ENCODE measurements at regions not wholly inside any gene's neighbourhood (a gene's known extent, or its start where the extent isn't known, plus 50 kb on each side); places are given as distances from the start of the nearest gene placed in this dataset.
"Not testable (repeated sequence)": the region's sequence is repeated elsewhere in the genome, so short reads cannot be mapped to it uniquely, and the experiment has no call there.

- no peak overlapping the region for H3K27ac Mint-ChIP-seq
- no peaks in the 10 kb centered on the region for H3K36me3 Mint-ChIP-seq
- no peak for DNase-seq
- H3K9me3 Mint-ChIP-seq, result no peaks in the 10 kb centered on the region
- no peak overlapping the region for H3K4me3 Mint-ChIP-seq
- no peaks in the 10 kb centered on the region for H3K27me3 Mint-ChIP-seq
- no peaks in the 10 kb centered on the region for H3K4me1 Mint-ChIP-seq
Observed at GRCh38 chr4:115228851-115229250, 115.4 kb upstream of the NDST4 start.

GRCh38 chr4:115222061-115222460, 108.6 kb upstream of the NDST4 start:
- no peaks in the 10 kb centered on the region for H3K36me3 Mint-ChIP-seq
- H3K4me1 Mint-ChIP-seq, result no peaks in the 10 kb centered on the region
- DNase-seq, result no peak
- no peak overlapping the region for H3K27ac Mint-ChIP-seq
- no peaks in the 10 kb centered on the region for H3K9me3 Mint-ChIP-seq
- H3K4me3 Mint-ChIP-seq, result no peak overlapping the region
- no peaks in the 10 kb centered on the region for H3K27me3 Mint-ChIP-seq

GRCh38 chr4:115219862-115220261, 106.4 kb upstream of the NDST4 start:
- Mint-ChIP-seq H3K36me3 (no peaks in the 10 kb centered on the region), H3K4me1 (no peaks in the 10 kb centered on the region), H3K27ac (no peak overlapping the region), H3K27me3 (no peaks in the 10 kb centered on the region), H3K9me3 (no peaks in the 10 kb centered on the region), H3K4me3 (no peak overlapping the region)
- no peak for DNase-seq

- no peaks in the 10 kb centered on the region for H3K4me1 Mint-ChIP-seq
- H3K27ac Mint-ChIP-seq, result no peak overlapping the region
- no peaks in the 10 kb centered on the region for H3K9me3 Mint-ChIP-seq
- no peaks in the 10 kb centered on the region for H3K36me3 Mint-ChIP-seq
- DNase-seq, result no peak
- no peak overlapping the region for H3K4me3 Mint-ChIP-seq
- no peaks in the 10 kb centered on the region for H3K27me3 Mint-ChIP-seq
Observed at GRCh38 chr4:115219315-115219860, 106.0 kb upstream of the NDST4 start.

GRCh38 chr4:115215935-115216334, 102.5 kb upstream of the NDST4 start:
- no peak for DNase-seq
- Mint-ChIP-seq H3K27me3 (no peaks in the 10 kb centered on the region), H3K4me3 (no peak overlapping the region), H3K4me1 (no peaks in the 10 kb centered on the region), H3K36me3 (no peaks in the 10 kb centered on the region), H3K27ac (no peak overlapping the region), H3K9me3 (no peaks in the 10 kb centered on the region)

GRCh38 chr4:115213716-115214115, 100.3 kb upstream of the NDST4 start:
- Mint-ChIP-seq H3K27ac (no peak overlapping the region), H3K36me3 (no peaks in the 10 kb centered on the region)

GRCh38 chr4:115201042-115201330, 87.6 kb upstream of the NDST4 start:
- H3K4me1 Mint-ChIP-seq, result no peaks in the 10 kb centered on the region
- DNase-seq, result no peak
- no peak overlapping the region for H3K27ac Mint-ChIP-seq
- no peak overlapping the region for H3K4me3 Mint-ChIP-seq
- no peaks in the 10 kb centered on the region for H3K9me3 Mint-ChIP-seq
- H3K27me3 Mint-ChIP-seq, result no peaks in the 10 kb centered on the region
- no peaks in the 10 kb centered on the region for H3K36me3 Mint-ChIP-seq

More at GRCh38 chr4:115213716-115214115, 100.3 kb upstream of the NDST4 start:
- DNase-seq, result no peak
- H3K9me3 Mint-ChIP-seq, result peaks cover 2% of the 10 kb centered on the region
- no peaks in the 10 kb centered on the region for H3K4me1 Mint-ChIP-seq
- H3K4me3 Mint-ChIP-seq, result no peak overlapping the region
- H3K27me3 Mint-ChIP-seq, result no peaks in the 10 kb centered on the region

GRCh38 chr4:115200201-115201041, 87.0 kb upstream of the NDST4 start:
- H3K4me1 Mint-ChIP-seq, H3K27ac Mint-ChIP-seq, H3K4me3 Mint-ChIP-seq, H3K36me3 Mint-ChIP-seq, DNase-seq, H3K27me3 Mint-ChIP-seq, H3K9me3 Mint-ChIP-seq: not testable (repeated sequence)

- not testable (repeated sequence) for DNase-seq, H3K27ac Mint-ChIP-seq, H3K9me3 Mint-ChIP-seq, H3K36me3 Mint-ChIP-seq, H3K27me3 Mint-ChIP-seq, H3K4me3 Mint-ChIP-seq, H3K4me1 Mint-ChIP-seq
Observed at GRCh38 chr4:115194612-115195011, 81.2 kb upstream of the NDST4 start.

GRCh38 chr4:115190529-115190928, 77.1 kb upstream of the NDST4 start:
- no peak for DNase-seq
- no peak overlapping the region for H3K4me3 Mint-ChIP-seq
- no peaks in the 10 kb centered on the region for H3K36me3 Mint-ChIP-seq
- no peaks in the 10 kb centered on the region for H3K4me1 Mint-ChIP-seq
- no peaks in the 10 kb centered on the region for H3K27me3 Mint-ChIP-seq
- no peak overlapping the region for H3K27ac Mint-ChIP-seq
- H3K9me3 Mint-ChIP-seq, result peaks cover 1% of the 10 kb centered on the region

GRCh38 chr4:115187136-115187535, 73.7 kb upstream of the NDST4 start:
- H3K27me3 Mint-ChIP-seq, result no peaks in the 10 kb centered on the region
- no peaks in the 10 kb centered on the region for H3K36me3 Mint-ChIP-seq

GRCh38 chr4:115179438-115180062, 66.1 kb upstream of the NDST4 start:
- DNase-seq, H3K4me1 Mint-ChIP-seq, H3K27ac Mint-ChIP-seq, H3K4me3 Mint-ChIP-seq, H3K27me3 Mint-ChIP-seq, H3K9me3 Mint-ChIP-seq, H3K36me3 Mint-ChIP-seq: not testable (repeated sequence)

More at GRCh38 chr4:115187136-115187535, 73.7 kb upstream of the NDST4 start:
- no peak overlapping the region for H3K27ac Mint-ChIP-seq
- H3K4me3 Mint-ChIP-seq, result no peak overlapping the region
- peaks cover 3% of the 10 kb centered on the region for H3K4me1 Mint-ChIP-seq
- H3K9me3 Mint-ChIP-seq, result peaks cover 1% of the 10 kb centered on the region
- DNase-seq, result no peak

GRCh38 chr4:115178687-115179086, 65.3 kb upstream of the NDST4 start:
- not testable (repeated sequence) for H3K27me3 Mint-ChIP-seq, H3K9me3 Mint-ChIP-seq, H3K36me3 Mint-ChIP-seq, H3K4me1 Mint-ChIP-seq, H3K27ac Mint-ChIP-seq, DNase-seq, H3K4me3 Mint-ChIP-seq

GRCh38 chr4:115171220-115171619, 57.8 kb upstream of the NDST4 start:
- Mint-ChIP-seq H3K4me3 (no peak overlapping the region), H3K4me1 (no peaks in the 10 kb centered on the region), H3K27me3 (peaks cover 4% of the 10 kb centered on the region), H3K9me3 (peaks cover 1% of the 10 kb centered on the region), H3K36me3 (no peaks in the 10 kb centered on the region), H3K27ac (no peak overlapping the region)
- DNase-seq, result no peak

- Mint-ChIP-seq H3K9me3 (no peaks in the 10 kb centered on the region), H3K4me3 (no peak overlapping the region), H3K27me3 (peaks cover 4% of the 10 kb centered on the region), H3K4me1 (no peaks in the 10 kb centered on the region), H3K36me3 (no peaks in the 10 kb centered on the region), H3K27ac (no peak overlapping the region)
- DNase-seq, result no peak
Observed at GRCh38 chr4:115165503-115165902, 52.1 kb upstream of the NDST4 start.
